ENCODE measurements at regions not wholly inside any gene's neighbourhood (a gene's known extent, or its start where the extent isn't known, plus 50 kb on each side); places are given as distances from the start of the nearest gene placed in this dataset.
"Not testable (repeated sequence)": the region's sequence is repeated elsewhere in the genome, so short reads cannot be mapped to it uniquely, and the experiment has no call there.

DNA sequence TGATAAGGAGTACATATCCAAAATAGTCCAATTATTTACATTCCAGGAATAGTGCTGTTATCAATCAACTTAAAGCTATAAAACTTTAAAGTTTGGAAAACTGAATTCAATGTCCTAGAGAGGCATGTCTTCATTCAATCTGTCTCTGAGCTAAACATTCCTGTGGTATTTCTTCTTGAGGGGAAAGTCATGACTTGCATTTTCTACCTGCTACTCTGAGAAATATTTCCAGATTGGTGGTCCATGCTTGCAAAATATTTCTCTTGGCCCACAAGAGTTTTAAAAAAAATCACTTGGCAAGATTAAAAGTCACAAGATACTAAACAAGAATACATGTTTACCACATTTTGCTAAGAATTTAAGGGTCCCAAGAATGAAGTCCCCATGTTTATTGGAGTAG, 63.6 kb upstream of the HGF start:
- no peak overlapping the region for H3K27ac Mint-ChIP-seq (ENCODE audit: unreplicated experiment)
- peaks cover 13% of the 10 kb centered on the region for H3K9me3 Mint-ChIP-seq
- H3K4me1 Mint-ChIP-seq = no peaks in the 10 kb centered on the region
- no peak overlapping the region for H3K4me3 Mint-ChIP-seq
- H3K27me3 Mint-ChIP-seq (ENCODE audit: low read depth) = no peaks in the 10 kb centered on the region
- TF ChIP-seq, protein P1, sequence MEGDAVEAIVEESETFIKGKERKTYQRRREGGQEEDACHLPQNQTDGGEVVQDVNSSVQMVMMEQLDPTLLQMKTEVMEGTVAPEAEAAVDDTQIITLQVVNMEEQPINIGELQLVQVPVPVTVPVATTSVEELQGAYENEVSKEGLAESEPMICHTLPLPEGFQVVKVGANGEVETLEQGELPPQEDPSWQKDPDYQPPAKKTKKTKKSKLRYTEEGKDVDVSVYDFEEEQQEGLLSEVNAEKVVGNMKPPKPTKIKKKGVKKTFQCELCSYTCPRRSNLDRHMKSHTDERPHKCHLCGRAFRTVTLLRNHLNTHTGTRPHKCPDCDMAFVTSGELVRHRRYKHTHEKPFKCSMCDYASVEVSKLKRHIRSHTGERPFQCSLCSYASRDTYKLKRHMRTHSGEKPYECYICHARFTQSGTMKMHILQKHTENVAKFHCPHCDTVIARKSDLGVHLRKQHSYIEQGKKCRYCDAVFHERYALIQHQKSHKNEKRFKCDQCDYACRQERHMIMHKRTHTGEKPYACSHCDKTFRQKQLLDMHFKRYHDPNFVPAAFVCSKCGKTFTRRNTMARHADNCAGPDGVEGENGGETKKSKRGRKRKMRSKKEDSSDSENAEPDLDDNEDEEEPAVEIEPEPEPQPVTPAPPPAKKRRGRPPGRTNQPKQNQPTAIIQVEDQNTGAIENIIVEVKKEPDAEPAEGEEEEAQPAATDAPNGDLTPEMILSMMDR (conservative IDR thresholded peaks at IDR 0.05) = no peak
- no peak for DNase-seq (ENCODE audit: low read depth, low spot score)
- H3K36me3 Mint-ChIP-seq (ENCODE audit: low read depth) = peaks cover 4% of the 10 kb centered on the region

DNA sequence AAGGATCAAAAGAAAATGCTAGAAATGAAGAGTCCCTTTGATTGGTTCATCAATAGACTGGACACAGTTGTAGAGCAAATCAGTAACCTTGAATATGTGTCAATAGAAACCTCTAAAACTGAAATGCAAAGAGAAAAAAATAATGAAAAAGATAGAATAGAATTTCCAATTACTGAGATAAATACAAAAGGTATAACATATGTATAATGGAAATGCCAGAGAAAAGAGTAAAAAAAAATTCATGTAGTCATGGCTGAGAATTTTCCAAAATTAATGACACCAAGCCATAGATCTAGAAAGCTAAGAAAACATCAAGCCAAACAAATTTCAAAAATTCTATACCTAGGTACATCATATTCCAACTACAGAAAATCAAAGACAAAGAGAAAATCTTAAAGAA, 62.0 kb upstream of the HGF start:
- Mint-ChIP-seq H3K9me3 (peaks cover 15% of the 10 kb centered on the region), H3K27ac (ENCODE audit: unreplicated experiment) (no peak overlapping the region), H3K27me3 (ENCODE audit: low read depth) (no peaks in the 10 kb centered on the region), H3K4me3 (no peak overlapping the region), H3K4me1 (no peaks in the 10 kb centered on the region), H3K36me3 (ENCODE audit: low read depth) (peaks cover 4% of the 10 kb centered on the region)
- TF ChIP-seq, protein P1 (conservative IDR thresholded peaks at IDR 0.05) = no peak
- no peak for DNase-seq (ENCODE audit: low read depth, low spot score)

DNA sequence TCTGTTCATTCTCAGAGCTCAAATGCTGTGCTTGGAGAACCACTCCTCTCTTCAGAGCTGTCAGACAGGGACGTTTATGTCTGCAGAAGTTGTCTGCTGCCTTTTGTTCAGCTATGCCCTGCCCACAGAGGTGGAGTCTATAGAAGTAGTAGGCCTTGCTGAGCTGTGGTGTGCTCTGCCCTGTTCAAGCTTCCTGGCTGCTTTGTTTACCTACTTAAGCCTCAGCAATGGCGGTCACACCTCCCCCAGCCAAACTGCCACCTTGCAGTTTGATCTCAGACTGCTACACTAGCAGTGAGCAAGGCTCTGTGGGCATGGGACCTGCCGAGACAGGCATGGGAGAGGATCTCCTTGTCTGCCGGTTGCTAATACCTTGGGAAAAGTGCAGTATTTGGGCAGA, 59.7 kb upstream of the HGF start:
- not testable (repeated sequence) for H3K27ac Mint-ChIP-seq (ENCODE audit: unreplicated experiment); H3K27me3 Mint-ChIP-seq (ENCODE audit: low read depth); H3K4me1 Mint-ChIP-seq; H3K4me3 Mint-ChIP-seq; H3K36me3 Mint-ChIP-seq (ENCODE audit: low read depth); DNase-seq (ENCODE audit: low read depth, low spot score)
- H3K9me3 Mint-ChIP-seq = peaks cover 15% of the 10 kb centered on the region

DNA sequence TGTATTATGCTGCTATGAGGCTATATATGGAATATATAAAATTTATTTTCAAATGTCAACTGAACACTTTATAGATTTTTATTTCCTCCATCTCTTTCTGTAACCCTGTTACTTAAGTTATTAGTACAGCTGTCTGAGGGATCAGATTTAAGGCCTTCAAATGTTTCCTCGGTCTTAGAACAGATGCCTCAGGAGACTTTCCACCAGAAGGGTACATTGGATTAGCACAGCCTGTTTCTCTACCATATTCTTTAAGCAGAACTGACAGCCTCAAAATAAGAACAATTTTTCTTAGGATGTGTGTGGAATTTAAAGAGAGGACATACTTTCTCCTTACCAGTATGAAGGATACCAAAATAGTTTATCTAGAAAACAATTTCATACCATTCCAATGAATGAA, 53.0 kb upstream of the HGF start:
- no peaks in the 10 kb centered on the region for H3K36me3 Mint-ChIP-seq (ENCODE audit: low read depth)
- peaks cover 2% of the 10 kb centered on the region for H3K9me3 Mint-ChIP-seq
- H3K4me1 Mint-ChIP-seq = no peaks in the 10 kb centered on the region
- no peak for DNase-seq (ENCODE audit: low read depth, low spot score)
- H3K27me3 Mint-ChIP-seq (ENCODE audit: low read depth) = no peaks in the 10 kb centered on the region
- no peak overlapping the region for H3K27ac Mint-ChIP-seq (ENCODE audit: unreplicated experiment)
- H3K4me3 Mint-ChIP-seq = no peak overlapping the region
- TF ChIP-seq, protein P1 (conservative IDR thresholded peaks at IDR 0.05) = no peak

DNA sequence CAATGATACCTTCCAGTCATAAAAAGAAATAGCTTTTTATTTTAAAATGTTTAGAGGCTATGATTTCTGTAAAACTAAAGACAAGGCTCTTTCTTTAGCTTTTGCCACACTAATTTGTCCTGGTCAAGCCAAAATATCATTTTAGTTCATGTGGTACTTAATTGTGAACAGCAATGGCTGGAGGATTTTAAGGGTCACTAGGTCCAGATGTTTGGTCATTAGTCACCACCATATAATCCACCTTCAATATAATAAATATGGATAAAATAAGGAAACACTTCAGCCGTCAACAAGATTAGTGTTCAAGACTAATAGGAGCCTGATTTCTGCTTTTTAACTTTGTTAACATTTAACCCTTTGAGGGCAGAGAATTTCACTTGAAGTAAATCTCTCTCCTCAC, 50.0 kb upstream of the HGF start:
- Mint-ChIP-seq H3K4me1 (no peaks in the 10 kb centered on the region), H3K27me3 (ENCODE audit: low read depth) (no peaks in the 10 kb centered on the region), H3K9me3 (no peaks in the 10 kb centered on the region), H3K27ac (ENCODE audit: unreplicated experiment) (no peak overlapping the region), H3K36me3 (ENCODE audit: low read depth) (no peaks in the 10 kb centered on the region), H3K4me3 (no peak overlapping the region)
- TF ChIP-seq, protein P1 (conservative IDR thresholded peaks at IDR 0.05) = no peak
- DNase-seq (ENCODE audit: low read depth, low spot score) = no peak
